ENCODE measurements at regions not wholly inside any gene's neighbourhood (a gene's known extent, or its start where the extent isn't known, plus 50 kb on each side); places are given as distances from the start of the nearest gene placed in this dataset.

GRCh38 chr1:60987904-60988303, 94.5 kb upstream of the NFIA start:
- DNase-seq: no peak

- no peak for DNase-seq
Observed at GRCh38 chr1:60984062-60984799, 98.1 kb upstream of the NFIA start.

- no peak for DNase-seq
Observed at GRCh38 chr1:60983701-60984061, 98.7 kb upstream of the NFIA start.

- no peak for DNase-seq
Observed at GRCh38 chr1:60982539-60982938, 99.8 kb upstream of the NFIA start.

GRCh38 chr1:60981357-60981756, 101.0 kb upstream of the NFIA start:
- no peak for DNase-seq

GRCh38 chr1:60978421-60979357, 103.7 kb upstream of the NFIA start:
- no peak for DNase-seq

- no peak for DNase-seq
Observed at GRCh38 chr1:60977661-60978060, 104.7 kb upstream of the NFIA start.

- DNase-seq: no peak
Observed at GRCh38 chr1:60974524-60975372, 107.6 kb upstream of the NFIA start.

GRCh38 chr1:60973668-60974067, 108.7 kb upstream of the NFIA start:
- DNase-seq: no peak

GRCh38 chr1:60972841-60973364, 109.5 kb upstream of the NFIA start:
- DNase-seq: no peak

GRCh38 chr1:60971330-60971729, 111.0 kb upstream of the NFIA start:
- DNase-seq: no peak

GRCh38 chr1:60969971-60970509, 112.3 kb upstream of the NFIA start:
- DNase-seq: no peak

GRCh38 chr1:60965280-60965854, 117.0 kb upstream of the NFIA start:
- DNase-seq: no peak

- DNase-seq: no peak
Observed at GRCh38 chr1:60963167-60963940, 119.0 kb upstream of the NFIA start.

- DNase-seq: no peak
Observed at GRCh38 chr1:60960891-60961461, 121.4 kb upstream of the NFIA start.

- no peak for DNase-seq
Observed at GRCh38 chr1:60959701-60960100, 122.7 kb upstream of the NFIA start.

GRCh38 chr1:60958001-60958400, 124.4 kb upstream of the NFIA start:
- no peak for DNase-seq

- no peak for DNase-seq
Observed at GRCh38 chr1:60956520-60956919, 125.8 kb upstream of the NFIA start.

GRCh38 chr1:60952612-60953111, 129.7 kb upstream of the NFIA start:
- DNase-seq: no peak

All from right lung (tissue), 2 donors.